SU-DHL-6 (cell line): ENCODE measurements at regions not wholly inside any gene's neighbourhood (a gene's known extent, or its start where the extent isn't known, plus 50 kb on each side); places are given as distances from the start of the nearest gene placed in this dataset.

ENCODE experiments used
- H2AFZ ChIP-seq: fragments of 200-600 bp; sonication (generic); 2 replicates; pipeline ENCODE4 v1.6.1; 2014; ENCODE audit warnings: low read depth, mild to moderate bottlenecking, moderate library complexity, mixed read lengths, antibody characterized with exemption, low read length; ENCODE audit not compliant: severe bottlenecking
- H3F3A ChIP-seq: fragments of 200-600 bp; shearing (Covaris generic); 2 replicates; pipeline ENCODE4 v1.6.0; 2016; ENCODE audit warnings: antibody characterized with exemption, mild to moderate bottlenecking; ENCODE audit not compliant: insufficient read depth
- H3K27ac ChIP-seq: fragments of 200-600 bp; sonication (generic); 2 replicates; pipeline ENCODE4 v1.5.1; 2016; ENCODE audit warnings: low read depth, mild to moderate bottlenecking, low read length, moderate library complexity, mixed read lengths
- H3K27me3 ChIP-seq: fragments of 200-600 bp; sonication (generic), shearing (Covaris generic); 2 replicates; pipeline ENCODE4 v1.6.0; 2014; ENCODE audit warnings: mild to moderate bottlenecking, low read length
- H3K36me3 ChIP-seq: fragments of 200-600 bp; sonication (generic); 2 replicates; pipeline ENCODE4 v1.6.1; 2014; ENCODE audit warnings: mild to moderate bottlenecking, low read length, mixed read lengths
- H3K4me2 ChIP-seq: fragments of 300-600, 200-600 bp; shearing (Covaris generic), sonication (generic); 2 replicates; pipeline ENCODE4 v1.6.0; 2014; ENCODE audit warnings: low read length, low read depth, mild to moderate bottlenecking; ENCODE audit not compliant: poor library complexity, severe bottlenecking
- H3K4me3 ChIP-seq: fragments of 200-600 bp; sonication (generic); 2 replicates; pipeline ENCODE4 v1.5.1; 2014; ENCODE audit warnings: antibody characterized with exemption, low read length, mild to moderate bottlenecking, mixed read lengths; ENCODE audit not compliant: insufficient read depth, poor library complexity, severe bottlenecking
- H3K79me2 ChIP-seq: fragments of 200-600 bp; sonication (generic); 2 replicates; pipeline ENCODE4 v1.6.1; 2014; ENCODE audit warnings: mild to moderate bottlenecking, low read length, moderate library complexity; ENCODE audit not compliant: insufficient read depth
- H3K9ac ChIP-seq: fragments of 200-600 bp; sonication (generic); 2 replicates; pipeline ENCODE4 v1.7.0; 2014; ENCODE audit warnings: mild to moderate bottlenecking, low read length
- H3K9me2 ChIP-seq: fragments of 200-600 bp; sonication (generic); replicated peaks from 2 replicates; pipeline ENCODE4 v1.6.1; 2014; ENCODE audit warnings: low read length; ENCODE audit not compliant: insufficient read depth
- H3K9me3 ChIP-seq: fragments of 200-600 bp; sonication (generic); 2 replicates; pipeline ENCODE4 v1.6.1; 2014; ENCODE audit warnings: low read length, mixed read lengths; ENCODE audit not compliant: insufficient read depth
- H4K20me1 ChIP-seq: fragments of 200-600 bp; sonication (generic); 2 replicates; pipeline ENCODE4 v1.6.1; 2014; ENCODE audit warnings: low read depth, mild to moderate bottlenecking, antibody characterized with exemption, low read length, moderate library complexity, mixed read lengths
- EZH2phosphoT487 ChIP-seq: fragments of 200-600 bp; sonication (generic), shearing (Covaris generic); conservative IDR thresholded peaks from 2 replicates; pipeline ENCODE4 v1.6.1; 2018; ENCODE audit warnings: mild to moderate bottlenecking, antibody characterized with exemption, low read length, moderate library complexity, mixed read lengths
- TF ChIP-seq, protein P1 (sequence below): fragments of 200-600 bp; sonication (generic); IDR thresholded peaks from one replicate; pipeline ENCODE4 v1.5.1; 2017; ENCODE audit warnings: antibody characterized with exemption, mild to moderate bottlenecking, low read length, moderate library complexity; ENCODE audit not compliant: insufficient read depth, poor library complexity, severe bottlenecking

DNA sequence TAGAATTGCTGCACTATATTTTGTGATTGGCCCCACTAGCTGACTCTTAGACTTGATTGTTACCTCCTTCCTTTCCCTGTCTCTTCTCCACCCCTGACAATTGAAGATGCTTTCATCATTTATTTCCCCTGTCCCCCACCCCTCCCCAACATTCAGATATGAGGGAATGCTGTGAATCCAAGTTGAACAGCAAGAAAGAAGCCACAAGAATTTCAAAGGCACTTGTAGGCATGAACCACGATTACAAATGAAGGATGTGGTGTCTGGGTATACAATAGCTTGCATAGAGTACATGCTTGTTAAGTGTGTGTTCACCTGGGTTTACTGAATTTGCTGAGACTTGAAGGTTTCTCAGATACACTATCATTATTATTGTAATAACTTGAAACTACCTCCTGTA lies 78.3 kb upstream of the TRIO start:
- no peaks in the 10 kb centered on the region for H3K9me3 ChIP-seq
- TF ChIP-seq, protein P1, sequence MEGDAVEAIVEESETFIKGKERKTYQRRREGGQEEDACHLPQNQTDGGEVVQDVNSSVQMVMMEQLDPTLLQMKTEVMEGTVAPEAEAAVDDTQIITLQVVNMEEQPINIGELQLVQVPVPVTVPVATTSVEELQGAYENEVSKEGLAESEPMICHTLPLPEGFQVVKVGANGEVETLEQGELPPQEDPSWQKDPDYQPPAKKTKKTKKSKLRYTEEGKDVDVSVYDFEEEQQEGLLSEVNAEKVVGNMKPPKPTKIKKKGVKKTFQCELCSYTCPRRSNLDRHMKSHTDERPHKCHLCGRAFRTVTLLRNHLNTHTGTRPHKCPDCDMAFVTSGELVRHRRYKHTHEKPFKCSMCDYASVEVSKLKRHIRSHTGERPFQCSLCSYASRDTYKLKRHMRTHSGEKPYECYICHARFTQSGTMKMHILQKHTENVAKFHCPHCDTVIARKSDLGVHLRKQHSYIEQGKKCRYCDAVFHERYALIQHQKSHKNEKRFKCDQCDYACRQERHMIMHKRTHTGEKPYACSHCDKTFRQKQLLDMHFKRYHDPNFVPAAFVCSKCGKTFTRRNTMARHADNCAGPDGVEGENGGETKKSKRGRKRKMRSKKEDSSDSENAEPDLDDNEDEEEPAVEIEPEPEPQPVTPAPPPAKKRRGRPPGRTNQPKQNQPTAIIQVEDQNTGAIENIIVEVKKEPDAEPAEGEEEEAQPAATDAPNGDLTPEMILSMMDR, result no peak
- TF ChIP-seq EZH2phosphoT487, result no peak
- H3K9ac ChIP-seq, result no peak overlapping the region
- H3F3A ChIP-seq, result no peaks in the 10 kb centered on the region
- H3K4me3 ChIP-seq, result no peak overlapping the region
- no peaks in the 10 kb centered on the region for H3K36me3 ChIP-seq
- no peaks in the 10 kb centered on the region for H3K27me3 ChIP-seq
- H3K9me2 ChIP-seq, result no peaks in the 10 kb centered on the region
- no peak overlapping the region for H2AFZ ChIP-seq
- no peak overlapping the region for H3K4me2 ChIP-seq
- H4K20me1 ChIP-seq, result no peaks in the 10 kb centered on the region
- H3K79me2 ChIP-seq, result no peaks in the 10 kb centered on the region
- H3K27ac ChIP-seq, result no peak overlapping the region

DNA sequence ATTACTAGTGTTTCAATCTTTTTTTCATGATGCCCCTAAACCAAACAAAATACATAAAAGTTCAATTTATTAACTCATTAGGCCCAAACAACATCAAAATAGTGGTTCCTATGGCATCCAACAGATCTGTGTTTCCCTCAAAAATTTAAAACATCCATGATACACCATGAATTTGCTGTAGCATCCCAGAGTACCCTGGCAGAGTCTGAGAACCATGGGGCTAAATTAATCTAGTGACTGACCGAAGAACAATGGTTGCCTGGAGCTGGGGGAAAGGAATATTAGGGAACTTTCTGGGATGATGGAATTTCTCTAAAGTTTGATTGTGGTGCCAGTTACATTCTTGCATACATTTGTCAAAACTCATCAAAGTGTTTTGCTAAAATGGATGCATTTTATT lies 79.5 kb upstream of the TRIO start:
- Histone ChIP-seq H3K9ac (no peak overlapping the region), H3K27me3 (no peaks in the 10 kb centered on the region)
- TF ChIP-seq, protein P1, result no peak
- TF ChIP-seq EZH2phosphoT487, result no peak

DNA sequence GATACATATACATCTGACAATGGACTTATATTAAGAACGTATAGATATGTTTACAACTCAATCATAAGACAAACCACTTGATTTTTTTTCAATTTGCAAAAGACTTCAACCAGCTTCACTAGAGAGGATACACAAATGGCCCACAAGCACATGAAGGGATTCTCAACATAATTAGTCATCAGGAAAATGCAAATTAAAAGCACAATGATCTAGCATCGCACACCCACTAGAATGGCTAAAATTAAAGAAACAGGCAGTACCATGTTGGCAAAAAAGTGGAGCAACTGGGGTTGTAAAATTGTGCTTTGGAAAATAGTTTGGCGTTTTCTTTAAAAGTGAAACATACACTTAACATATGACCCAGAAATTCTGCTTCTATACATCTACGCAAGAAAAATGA lies 80.0 kb upstream of the TRIO start:
- H3K9me2 ChIP-seq, result no peaks in the 10 kb centered on the region
- no peak overlapping the region for H3K4me3 ChIP-seq
- H3K27ac ChIP-seq, result no peak overlapping the region
- H3K79me2 ChIP-seq, result no peaks in the 10 kb centered on the region
- no peaks in the 10 kb centered on the region for H3K9me3 ChIP-seq
- H3K4me2 ChIP-seq, result no peak overlapping the region
- H4K20me1 ChIP-seq, result no peaks in the 10 kb centered on the region
- no peak overlapping the region for H2AFZ ChIP-seq
- no peaks in the 10 kb centered on the region for H3K27me3 ChIP-seq
- no peak overlapping the region for H3K9ac ChIP-seq
- TF ChIP-seq, protein P1, result no peak
- TF ChIP-seq EZH2phosphoT487, result no peak
- H3K36me3 ChIP-seq, result no peaks in the 10 kb centered on the region
- no peaks in the 10 kb centered on the region for H3F3A ChIP-seq

More for the DNA sequence above, 79.5 kb upstream of the TRIO start:
- no peaks in the 10 kb centered on the region for H4K20me1 ChIP-seq
- no peak overlapping the region for H3K4me2 ChIP-seq
- no peaks in the 10 kb centered on the region for H3K36me3 ChIP-seq
- no peak overlapping the region for H3K4me3 ChIP-seq
- no peak overlapping the region for H2AFZ ChIP-seq
- H3K9me3 ChIP-seq, result no peaks in the 10 kb centered on the region
- no peaks in the 10 kb centered on the region for H3F3A ChIP-seq
- no peaks in the 10 kb centered on the region for H3K9me2 ChIP-seq
- no peak overlapping the region for H3K27ac ChIP-seq
- H3K79me2 ChIP-seq, result no peaks in the 10 kb centered on the region

- no peaks in the 10 kb centered on the region for H3K79me2 ChIP-seq
- H3K9me2 ChIP-seq, result no peaks in the 10 kb centered on the region
- TF ChIP-seq EZH2phosphoT487, result no peak
- TF ChIP-seq, protein P1, result no peak
- H3K36me3 ChIP-seq, result no peaks in the 10 kb centered on the region
- no peak overlapping the region for H3K9ac ChIP-seq
- H3K4me2 ChIP-seq, result no peak overlapping the region
- no peak overlapping the region for H3K4me3 ChIP-seq
- no peaks in the 10 kb centered on the region for H3K9me3 ChIP-seq
- H3K27ac ChIP-seq, result no peak overlapping the region
- H2AFZ ChIP-seq, result no peak overlapping the region
- H3F3A ChIP-seq, result no peaks in the 10 kb centered on the region
- H3K27me3 ChIP-seq, result no peaks in the 10 kb centered on the region
- no peaks in the 10 kb centered on the region for H4K20me1 ChIP-seq
Observed at GRCh38 chr5:14062178-14062577, 81.0 kb upstream of the TRIO start.
